Iris pigment epithelial cell (primary cell): ENCODE measurements at regions not wholly inside any gene's neighbourhood (a gene's known extent, or its start where the extent isn't known, plus 50 kb on each side); places are given as distances from the start of the nearest gene placed in this dataset.
A peak's percentile ranks its signal among the peaks of the same experiment; 100 is the strongest.

Experiments used
- DNase-seq: peaks from one replicate; pipeline ENCODE4 v3.0.0-alpha.2; 2011; ENCODE audit warnings: low read depth

DNA sequence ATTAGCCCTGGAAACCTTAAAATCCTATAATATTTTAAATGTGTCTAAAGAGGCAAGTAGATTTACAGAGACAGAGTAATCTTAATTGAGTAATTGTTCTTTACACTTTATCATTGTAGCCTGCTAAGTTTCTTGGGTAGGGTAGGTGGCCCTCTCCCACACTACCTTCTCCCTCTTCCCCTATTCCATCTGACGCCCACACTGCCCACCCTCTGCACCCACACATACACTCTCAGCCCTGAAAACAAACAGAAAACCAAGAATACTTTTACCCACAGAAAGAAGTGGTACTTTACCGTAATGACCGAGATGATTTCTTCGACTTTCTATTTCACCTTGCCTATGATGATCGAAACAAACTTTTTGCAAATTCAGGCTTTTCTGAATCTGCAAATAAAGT lies 320.4 kb upstream of the OBI1 start:
- no peak for DNase-seq

DNA sequence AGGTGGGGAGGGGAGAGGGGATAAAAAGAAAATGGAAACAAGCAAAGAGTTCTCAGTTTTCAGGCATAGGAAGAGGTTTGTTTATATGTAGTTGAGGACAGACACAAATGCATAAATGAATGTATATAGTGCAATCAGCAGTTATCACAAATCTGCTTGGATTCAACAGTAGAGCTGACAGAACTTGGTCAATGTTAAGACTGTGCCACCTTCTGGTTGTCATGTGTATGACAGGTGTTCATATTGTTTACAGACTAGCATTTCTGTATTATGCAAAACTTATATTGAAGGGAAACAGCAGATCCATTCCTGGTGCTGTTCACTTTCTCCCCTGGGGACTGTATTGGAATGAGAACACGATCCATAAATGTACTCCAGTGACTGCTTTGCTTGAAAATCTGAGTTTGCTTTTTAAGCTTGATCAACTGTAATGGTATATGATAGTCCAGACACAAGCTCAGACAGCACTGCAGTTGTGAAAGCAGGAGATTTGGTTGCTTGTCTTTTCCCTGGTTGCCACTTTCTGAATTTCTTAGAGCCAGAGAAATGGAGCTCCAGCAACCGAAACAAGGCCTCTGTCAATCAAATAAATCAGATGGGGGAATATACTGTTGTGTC lies 319.5 kb upstream of the OBI1 start:
- DNase-seq, result peak; percentile 70

DNA sequence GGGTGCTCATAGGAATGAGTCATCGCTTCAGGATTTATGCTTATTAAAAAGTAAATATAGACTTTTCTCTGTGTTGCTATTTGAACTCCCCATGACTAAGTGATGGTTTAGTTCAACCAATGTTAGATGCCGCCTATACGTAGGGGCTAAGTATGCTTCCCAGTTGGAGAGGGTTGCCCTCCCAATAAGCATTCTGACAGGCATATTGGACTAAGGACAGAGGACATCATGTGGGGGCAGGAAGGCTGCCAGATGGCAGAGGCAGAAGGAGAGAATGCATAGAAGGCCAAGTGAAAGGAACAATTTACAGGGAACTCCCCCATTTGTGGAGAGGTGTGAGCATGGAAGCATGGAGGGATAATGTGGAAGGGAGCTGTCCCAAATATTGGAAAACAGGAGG lies 318.4 kb upstream of the OBI1 start:
- no peak for DNase-seq

DNA sequence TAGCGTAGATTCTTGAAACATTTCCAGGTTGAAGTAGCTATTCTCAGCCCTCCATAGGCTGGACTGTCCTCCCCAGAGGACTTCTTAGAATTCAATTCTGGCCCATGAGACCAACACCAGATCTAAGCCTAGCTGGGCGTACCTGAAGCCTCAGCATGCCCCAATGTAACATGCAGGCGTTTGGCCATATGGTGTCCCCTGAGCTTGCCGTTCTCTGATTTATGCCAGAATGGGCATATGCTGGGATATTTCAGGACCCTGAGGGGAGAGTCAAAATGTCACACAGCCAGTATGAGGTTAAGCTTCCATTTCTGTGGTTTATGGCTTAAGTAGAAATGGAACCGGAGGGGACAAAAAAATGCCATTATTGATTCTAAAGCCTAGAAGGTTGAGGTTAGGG lies 317.7 kb upstream of the OBI1 start:
- no peak for DNase-seq

DNA sequence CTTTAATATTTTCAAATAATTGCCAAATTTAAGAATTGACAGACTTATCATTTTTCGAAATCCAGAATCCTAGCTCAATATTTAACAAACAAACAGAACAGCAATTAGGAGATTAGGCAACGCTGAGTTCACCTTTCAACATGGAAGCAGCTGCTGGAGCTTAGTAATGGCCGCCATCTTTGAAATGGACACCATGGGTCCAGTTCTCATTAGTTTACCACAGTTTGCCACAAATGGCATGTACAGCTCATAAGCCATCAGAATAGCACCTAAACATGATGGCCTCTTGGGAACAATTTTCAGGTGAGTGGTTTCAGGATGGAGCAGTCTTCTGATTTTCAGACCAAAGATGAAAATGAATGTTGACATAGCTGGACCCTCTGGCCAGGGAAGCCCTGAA lies 313.6 kb upstream of the OBI1 start:
- DNase-seq, result no peak

DNA sequence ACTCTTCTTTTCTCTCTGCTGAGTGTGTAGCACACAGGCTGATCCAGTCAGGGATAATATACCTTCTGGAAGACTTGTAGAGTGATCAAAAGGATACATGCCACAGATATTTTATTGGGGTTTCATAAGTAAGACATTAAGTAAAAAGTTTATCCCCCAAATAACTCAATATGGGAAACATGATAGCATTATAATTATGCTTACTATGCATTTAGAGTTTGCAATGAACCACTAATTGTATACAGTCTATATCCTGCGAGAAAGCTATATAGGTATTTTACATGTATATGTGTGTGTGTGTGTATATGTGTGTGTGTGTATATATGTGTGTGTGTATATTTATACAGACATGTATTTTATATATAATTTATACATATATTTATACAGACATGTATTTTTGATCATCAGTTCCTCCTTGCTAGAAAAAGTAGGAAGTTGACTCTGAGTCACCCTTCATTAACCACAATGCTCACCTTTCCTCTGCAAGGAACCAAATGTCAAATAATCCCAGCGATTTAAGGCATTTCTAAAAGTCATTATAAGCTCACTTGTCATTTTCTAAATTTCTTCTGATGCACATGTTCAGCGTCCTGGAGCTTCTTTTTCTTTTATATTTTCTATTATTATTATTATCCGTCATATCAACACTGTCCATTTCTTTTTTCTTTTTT lies 312.5 kb upstream of the OBI1 start:
- DNase-seq, result no peak

DNA sequence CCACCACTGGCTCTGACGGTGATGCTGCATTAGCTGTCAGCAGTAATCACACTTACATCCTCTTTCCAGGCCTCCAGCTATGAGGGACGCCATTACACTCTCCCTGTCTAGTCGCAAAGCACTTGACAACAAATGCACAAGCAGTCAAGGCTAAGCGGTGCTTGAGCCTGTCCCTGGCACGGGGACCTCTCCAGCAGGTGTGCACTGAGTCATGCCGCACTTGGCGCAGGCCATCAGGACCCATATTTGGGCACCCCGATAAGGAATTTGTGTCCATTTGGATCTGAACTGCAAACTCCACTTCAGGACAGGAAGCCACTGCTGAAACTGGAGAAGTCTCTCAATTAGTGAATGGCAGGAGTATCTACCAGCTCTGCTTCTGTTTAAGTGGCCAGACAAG lies 301.9 kb upstream of the OBI1 start:
- no peak for DNase-seq

DNA sequence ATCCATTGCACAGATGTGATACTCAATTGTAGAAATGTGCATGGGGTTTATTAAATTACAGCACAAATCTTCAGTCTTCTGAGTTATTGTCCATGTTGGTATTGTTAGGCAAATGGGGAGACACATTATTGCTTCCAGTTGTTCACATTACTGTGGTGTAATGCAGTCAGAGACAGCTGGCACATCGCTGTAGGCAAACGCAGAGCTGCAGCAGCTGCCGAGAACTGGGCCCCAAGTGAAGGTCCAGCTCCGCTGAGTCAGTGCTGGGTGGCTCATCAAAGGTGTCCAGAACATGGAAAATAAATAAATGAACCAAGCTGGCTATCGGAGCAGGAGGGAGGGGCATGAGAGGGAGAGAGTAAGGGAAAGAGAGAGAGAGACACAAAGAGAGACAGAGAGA lies 299.1 kb upstream of the OBI1 start:
- no peak for DNase-seq

DNA sequence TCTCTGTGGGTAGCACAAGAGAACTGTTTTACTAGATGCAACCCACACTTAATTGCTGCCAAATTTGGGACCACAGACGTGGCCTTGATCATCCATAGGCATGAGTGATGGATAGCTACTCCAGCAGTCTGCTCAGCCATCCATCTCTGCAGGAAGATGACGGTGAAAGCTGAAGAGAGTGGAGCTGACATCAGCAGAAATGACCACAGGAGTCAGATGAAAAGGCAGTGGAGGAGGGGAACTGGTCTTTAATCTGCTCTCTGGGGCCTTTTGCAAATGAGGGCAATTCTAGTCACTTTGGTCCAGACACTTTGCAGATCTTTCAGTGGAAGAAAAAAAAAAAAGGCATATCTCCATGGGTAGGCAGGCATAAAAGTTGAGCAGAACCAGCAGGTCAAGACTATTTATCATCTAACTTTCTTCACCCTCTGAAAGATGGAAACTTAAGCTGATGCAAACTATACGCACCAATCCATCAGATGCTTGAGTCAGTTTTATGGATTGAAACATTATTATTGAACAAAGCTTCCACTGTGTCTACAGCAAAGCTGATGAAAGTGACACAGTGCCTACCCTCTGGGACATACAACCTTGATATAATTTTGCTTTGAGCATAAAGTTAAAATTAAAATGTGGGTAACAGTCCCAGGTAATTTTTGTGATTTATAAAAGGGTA lies 281.6 kb upstream of the OBI1 start:
- DNase-seq, result no peak

DNA sequence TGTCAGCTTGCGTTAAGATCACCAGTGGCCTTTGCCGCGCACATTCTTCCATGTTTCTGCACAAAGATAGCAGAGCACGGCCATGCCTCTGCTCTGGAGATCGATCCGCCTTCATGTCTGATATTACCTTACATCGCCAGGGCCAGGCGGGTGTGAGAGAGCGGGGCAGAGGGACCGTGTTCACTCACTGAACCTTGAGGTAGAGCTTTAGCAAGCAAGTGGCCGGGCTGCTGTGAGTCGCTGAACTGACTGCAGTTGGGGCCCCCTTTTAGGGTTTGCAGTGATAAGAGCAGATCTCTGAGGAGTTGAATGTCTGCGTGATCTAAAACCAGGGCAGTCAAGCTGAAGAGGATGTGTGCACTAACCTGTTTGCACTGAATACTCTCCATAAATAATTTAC lies 275.4 kb upstream of the OBI1 start:
- no peak for DNase-seq

DNA sequence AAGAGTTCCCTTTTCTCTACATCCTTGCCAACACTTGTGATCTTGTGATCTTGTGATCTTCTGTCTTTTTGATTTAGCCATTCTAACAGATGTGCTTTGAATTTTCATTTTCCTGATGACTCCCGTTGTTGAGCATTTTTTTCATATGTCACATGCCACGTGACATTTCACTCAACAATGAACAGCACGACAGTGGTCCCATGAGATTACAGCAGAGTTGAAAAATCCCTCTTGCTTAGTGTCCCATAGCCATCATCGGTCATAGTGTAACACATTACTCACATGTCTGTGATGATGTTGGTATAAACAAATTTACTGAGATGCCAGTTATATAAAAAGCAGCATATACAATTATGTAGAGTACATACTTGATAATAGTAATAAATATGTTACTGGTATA lies 256.1 kb upstream of the OBI1 start:
- DNase-seq, result no peak

DNA sequence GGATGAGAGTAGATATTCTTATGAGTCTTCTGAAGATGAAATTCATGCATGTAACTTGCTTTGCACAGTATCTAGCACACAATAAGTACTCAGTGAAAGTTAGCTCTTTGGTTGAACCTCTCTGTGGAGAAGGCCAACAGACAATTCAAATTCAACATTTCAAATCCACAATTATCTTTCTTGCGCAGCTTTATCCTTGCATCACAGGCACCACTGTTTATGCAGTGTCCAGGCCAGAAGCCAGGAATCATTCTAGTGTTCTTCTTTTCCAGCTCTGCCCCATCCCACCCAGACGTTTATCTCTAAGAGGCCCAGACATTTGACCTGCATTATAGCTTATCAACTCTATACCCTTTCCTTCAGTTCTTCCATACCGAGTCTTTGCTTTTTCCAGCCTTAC lies 254.7 kb upstream of the OBI1 start:
- DNase-seq, result no peak

DNA sequence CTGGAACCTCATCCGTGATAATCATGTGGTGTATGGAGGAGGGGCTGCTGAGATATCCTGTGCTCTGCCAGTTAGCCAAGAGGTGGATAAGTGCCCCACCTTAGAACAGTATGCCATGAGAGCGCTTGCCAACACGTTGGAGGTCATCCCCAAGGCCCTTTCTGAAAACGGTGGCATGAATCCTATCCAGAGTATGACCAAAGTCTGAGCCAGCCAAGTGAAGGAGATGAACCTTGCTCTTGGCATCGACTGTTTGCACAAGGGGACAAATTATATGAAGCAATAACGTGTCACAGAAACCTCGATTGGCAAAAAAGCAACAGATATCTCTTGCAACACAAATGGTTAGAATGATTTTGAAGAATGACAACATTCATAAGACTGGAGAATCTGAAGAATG lies 251.2 kb upstream of the OBI1 start:
- no peak for DNase-seq

DNA sequence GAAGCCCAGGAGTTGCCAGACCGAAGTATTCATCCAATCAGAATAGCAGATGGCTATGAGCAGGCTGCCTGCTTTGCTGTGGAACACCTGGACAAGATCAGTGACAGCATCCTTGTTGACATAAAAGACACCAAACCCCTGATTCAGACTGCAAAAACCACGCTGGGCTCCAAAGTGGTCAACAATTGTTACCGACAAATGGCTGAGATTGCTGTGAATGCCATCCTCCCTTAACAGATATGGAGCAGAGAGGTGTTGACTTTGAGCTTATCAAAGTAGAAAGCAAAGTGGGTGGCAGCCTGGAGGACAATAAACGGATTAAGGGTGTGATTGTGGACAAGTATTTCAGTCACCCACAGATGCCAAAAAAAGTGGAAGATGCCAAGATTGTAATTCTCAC lies 250.3 kb upstream of the OBI1 start:
- DNase-seq, result no peak

DNA sequence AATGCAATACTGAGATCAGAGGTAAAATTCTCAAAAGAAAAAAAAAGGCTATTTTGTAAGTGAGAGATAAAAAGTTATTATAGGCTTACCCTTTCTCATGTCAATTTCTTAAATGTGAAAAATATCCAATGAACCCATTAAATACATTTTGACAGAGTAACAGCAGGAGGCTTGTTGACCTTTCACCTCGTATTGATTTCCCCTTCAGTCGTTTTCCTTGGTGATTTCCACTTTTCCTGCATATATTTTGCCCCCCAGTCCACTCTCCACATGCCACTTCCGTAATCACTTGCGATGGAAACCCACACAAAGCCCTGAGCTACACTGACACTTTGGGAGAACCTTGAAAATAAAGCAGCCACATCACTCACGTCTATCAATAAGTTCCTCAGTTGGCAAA lies 248.1 kb upstream of the OBI1 start:
- no peak for DNase-seq

DNA sequence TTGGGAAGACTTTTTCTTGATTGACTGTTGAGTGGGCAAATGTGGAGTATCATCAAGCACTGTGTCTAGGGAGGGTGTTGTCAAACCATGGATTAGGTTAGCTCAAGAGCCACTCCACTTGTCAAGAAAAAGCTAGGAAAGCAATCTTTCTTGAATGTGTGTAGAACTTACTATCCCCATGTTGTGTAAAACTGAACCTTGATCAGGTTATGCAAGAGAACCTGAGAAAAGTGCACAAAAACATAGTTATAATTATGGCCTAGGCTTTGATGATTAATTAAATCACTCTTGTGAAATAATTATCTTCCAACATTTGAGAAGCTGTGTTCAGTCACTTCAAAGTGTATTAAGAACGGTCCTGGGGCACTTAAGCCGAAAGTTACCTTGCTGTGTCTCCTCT lies 238.2 kb upstream of the OBI1 start:
- no peak for DNase-seq

DNA sequence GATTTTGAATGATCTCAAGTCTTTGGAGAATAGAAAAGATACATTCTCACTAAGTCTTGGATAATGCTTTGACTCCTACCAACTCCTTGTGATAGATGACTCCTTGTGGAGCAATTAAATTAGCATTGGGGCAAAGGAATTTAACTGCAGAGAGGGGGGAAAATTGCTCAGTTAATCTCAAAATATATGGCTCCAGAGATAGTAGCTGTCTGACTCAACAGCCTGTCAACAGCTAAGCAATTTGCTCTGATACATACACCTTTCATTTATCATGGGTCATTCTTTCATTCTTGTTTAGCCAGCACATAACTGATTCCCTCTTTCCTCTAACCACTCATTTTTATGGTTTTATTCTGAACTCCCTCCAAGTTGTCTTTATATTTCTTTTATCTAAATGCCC lies 225.6 kb upstream of the OBI1 start:
- no peak for DNase-seq

DNA sequence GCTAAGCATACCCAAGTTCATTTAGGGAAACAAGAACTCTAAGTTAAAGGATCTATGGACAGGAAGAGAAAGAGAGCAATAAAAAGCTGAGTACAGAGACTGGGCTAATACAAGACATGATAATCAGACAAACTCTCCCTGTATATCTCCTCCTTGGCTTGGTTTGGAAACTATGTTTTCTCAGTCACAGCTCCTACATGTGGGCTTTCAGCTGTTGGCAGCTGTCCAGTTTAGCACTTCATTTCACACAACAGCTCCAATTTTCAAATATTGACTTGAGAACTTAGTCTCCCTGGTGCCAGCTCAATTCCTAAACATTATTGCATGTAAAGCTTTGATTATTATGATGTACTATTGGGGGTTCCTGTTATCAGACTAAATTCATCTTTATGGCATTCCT lies 222.8 kb upstream of the OBI1 start:
- no peak for DNase-seq

DNA sequence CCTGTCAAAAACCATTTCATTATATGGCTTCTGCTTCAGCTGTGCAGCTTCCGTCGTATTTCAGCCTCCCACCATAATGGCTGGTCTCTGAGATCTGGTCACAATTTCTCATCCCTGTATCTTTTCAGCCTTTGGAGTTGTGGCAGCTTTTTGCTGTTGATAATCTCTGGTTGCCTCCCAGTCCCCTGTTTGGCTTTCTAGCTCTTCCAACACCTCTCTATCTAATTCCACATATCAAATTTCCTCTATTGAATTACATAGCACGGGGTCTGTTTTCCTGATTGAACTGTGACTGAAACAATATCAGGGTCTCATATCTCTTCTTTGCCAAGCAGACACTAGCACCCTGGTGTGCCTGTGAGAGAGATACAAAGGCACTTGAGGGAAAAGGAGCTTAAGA lies 222.1 kb upstream of the OBI1 start:
- no peak for DNase-seq

DNA sequence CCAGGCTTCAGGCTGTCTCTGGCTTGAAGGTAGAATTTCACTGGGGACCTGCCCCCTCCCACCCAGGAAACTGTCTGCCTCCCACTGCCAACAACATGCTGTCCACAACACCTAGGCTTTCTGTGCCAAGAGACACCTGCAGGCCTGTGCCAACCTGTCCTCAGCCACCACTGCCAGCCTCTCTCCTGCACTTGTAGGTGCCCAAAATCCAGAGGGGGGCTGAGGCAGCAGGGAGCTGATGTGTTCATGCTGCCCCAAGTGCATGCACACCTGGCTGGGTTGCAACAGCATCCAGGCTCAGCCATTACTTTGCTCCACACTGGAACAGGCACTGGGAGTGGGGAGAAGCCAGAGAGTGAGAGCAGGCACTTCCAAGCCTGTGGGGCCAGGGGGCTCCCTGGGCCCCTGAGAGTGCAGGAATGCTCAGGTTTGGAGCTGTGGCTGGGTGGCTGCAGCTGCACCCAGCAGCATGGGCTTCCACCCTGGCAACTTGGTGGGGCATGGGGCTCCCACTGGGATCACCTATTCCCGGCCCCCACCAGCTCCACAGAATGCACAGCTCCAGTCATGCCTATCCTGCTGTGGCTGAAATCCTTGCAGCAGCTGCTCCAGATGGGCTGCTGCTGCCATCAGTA lies 218.1 kb upstream of the OBI1 start:
- no peak for DNase-seq

DNA sequence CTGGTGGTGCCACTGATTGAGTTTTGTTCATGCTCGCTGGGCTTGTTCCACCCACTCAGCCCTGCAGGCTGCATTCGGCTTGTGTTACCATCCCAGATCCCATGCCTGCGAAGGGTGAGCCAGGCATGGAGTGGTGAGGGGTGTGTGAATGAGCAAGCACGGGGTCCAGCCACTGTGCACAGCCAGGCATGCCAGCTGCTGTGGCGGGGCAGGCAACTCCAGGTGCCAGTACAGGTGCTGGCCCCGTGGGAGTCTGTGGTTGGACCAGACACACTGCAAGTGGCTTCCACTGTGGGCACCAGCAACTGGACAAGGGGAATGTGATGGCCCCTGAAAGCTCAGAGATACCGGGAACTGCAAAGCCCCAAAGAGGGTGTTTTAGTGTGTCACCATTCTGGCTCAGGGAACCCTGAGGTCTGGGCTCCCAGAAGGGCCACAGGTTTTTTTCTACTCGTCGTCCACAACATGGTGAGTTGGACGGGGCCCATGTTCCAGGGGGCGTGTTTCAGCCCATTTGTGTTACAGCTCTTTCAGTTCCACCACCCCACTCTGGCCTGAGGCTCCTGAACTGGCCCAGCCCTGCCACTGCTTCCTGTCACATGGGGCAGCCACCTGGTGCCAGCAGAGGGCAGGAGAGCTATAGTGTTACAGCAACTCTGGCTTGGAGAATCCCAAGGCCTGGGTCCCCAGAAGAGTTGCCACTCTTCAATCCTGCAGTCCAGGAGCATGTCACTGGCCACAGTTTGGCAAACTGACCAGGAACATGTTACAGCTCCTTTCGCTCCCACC lies 217.0 kb upstream of the OBI1 start:
- DNase-seq, result no peak

DNA sequence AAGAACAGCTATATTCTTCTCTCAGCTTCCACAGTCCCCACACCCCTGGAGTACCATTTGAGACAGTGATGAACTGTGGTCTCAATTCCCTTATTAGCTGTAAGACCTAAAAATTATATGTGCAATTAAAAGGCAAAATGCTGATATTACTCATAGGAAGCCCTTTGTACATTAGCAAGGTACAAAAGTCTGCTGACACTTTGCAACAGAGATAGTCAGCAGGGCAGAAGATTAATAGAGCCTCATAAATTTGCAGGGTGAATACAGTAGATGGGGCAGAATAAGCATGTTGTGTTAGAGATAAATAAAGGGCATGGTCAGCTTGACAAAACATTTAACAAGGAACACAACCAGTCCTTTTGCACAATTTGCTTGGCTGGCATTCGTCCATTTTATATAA lies 210.0 kb upstream of the OBI1 start:
- DNase-seq, result no peak

DNA sequence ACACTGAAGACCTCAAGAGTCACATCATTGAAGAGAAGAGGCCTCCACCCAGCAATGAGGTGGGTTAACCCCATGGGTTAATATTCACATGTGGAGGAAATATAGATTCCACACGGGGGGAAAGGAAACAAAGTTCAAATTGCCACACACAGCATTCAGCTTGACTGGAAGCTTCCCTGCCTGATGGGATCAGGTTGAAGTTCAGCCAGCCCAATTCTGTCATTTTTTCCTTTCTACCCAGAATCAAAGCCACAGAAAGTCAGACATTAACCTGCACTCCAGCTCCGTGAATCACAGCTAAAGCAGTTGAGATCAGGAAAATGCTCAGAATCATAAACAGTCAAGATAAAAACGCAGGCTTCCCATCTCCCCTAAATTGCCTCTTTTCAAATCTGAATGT lies 208.7 kb upstream of the OBI1 start:
- DNase-seq, result no peak
